ENCODE measurements at regions not wholly inside any gene's neighbourhood (a gene's known extent, or its start where the extent isn't known, plus 50 kb on each side); places are given as distances from the start of the nearest gene placed in this dataset.
"Not testable (repeated sequence)": the region's sequence is repeated elsewhere in the genome, so short reads cannot be mapped to it uniquely, and the experiment has no call there.

DNA sequence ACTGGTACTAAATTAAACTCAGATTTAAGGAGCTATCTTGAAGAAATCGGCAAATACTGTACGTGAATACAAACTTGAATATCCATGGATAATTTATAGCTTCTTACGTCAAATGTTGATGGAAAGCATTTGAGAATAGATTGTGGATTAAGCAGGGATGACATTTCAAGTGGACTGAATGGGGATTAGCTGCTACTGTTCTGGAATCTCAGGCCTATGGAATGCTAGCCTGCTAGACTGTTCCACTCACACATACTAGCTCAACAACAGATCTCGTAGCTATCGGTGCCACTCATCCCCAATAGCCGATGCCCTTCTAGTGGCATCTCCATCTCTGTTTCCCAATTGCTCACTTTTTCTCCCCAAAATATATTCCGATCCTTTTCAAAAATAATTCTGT is 62.0 kb upstream of the USP25 start:
- DNase-seq (ENCODE audit: low read depth in 2 of 2) = no peak
- H3K4me3 ChIP-seq (replicated peaks in 1 of 2; ENCODE audit: low read depth in 2 of 2, low read length in 2 of 2) = no peak overlapping the region
- TF ChIP-seq, protein P1, sequence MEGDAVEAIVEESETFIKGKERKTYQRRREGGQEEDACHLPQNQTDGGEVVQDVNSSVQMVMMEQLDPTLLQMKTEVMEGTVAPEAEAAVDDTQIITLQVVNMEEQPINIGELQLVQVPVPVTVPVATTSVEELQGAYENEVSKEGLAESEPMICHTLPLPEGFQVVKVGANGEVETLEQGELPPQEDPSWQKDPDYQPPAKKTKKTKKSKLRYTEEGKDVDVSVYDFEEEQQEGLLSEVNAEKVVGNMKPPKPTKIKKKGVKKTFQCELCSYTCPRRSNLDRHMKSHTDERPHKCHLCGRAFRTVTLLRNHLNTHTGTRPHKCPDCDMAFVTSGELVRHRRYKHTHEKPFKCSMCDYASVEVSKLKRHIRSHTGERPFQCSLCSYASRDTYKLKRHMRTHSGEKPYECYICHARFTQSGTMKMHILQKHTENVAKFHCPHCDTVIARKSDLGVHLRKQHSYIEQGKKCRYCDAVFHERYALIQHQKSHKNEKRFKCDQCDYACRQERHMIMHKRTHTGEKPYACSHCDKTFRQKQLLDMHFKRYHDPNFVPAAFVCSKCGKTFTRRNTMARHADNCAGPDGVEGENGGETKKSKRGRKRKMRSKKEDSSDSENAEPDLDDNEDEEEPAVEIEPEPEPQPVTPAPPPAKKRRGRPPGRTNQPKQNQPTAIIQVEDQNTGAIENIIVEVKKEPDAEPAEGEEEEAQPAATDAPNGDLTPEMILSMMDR (IDR thresholded peaks at IDR 0.05; ENCODE audit: low read depth, low read length) = no peak

DNA sequence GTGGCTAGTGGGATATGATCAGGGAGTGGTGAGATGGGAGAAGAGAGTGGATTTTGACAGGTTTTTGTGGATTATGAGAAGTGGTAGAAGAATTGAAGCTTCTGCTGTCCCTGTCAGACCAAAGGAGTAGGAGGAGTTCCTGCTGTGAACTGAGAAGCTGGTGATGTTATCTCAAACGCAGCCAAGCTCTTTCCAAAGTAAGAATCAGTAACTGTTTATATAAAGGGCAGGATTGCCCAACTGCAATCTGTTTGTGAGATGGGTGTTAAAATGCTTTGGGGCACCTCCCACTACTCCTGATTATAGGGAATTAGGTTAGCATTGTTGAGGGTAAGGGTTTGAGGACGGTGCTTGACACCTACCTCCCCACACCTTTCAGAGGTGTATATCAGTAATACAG is 60.5 kb upstream of the USP25 start:
- TF ChIP-seq, protein P1 (IDR thresholded peaks at IDR 0.05; ENCODE audit: low read depth, low read length) = no peak
- DNase-seq (ENCODE audit: low read depth in 2 of 2) = peak; percentile 21 to 27
- no peak overlapping the region for H3K4me3 ChIP-seq (replicated peaks in 1 of 2; ENCODE audit: low read depth in 2 of 2, low read length in 2 of 2)

GRCh38 chr21:15671188-15671587 is 58.6 kb upstream of the USP25 start:
- no peak for DNase-seq (ENCODE audit: low read depth in 2 of 2)
- TF ChIP-seq, protein P1 (IDR thresholded peaks at IDR 0.05; ENCODE audit: low read depth, low read length) = no peak
- no peak overlapping the region for H3K4me3 ChIP-seq (replicated peaks in 1 of 2; ENCODE audit: low read depth in 2 of 2, low read length in 2 of 2)

DNA sequence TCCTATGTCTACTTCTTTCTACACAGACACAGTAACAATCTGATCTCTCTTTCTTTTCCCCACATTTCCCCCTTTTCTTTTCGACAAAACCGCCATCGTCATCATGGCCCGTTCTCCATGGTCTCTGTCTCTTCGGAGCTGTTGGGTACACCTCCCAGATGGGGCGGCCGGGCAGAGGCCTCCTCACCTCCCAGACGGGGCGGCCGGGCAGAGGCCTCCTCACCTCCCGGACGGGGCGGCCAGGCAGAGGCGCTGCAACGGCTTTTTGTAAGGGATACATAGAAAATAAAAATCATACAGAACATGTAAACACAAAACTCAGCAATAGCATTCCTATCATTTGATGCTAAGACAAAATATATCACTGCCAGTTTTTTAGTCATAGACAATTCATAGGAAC is 57.2 kb upstream of the USP25 start:
- not testable (repeated sequence) for DNase-seq (ENCODE audit: low read depth in 2 of 2); H3K4me3 ChIP-seq (replicated peaks in 1 of 2; ENCODE audit: low read depth in 2 of 2, low read length in 2 of 2)

DNA sequence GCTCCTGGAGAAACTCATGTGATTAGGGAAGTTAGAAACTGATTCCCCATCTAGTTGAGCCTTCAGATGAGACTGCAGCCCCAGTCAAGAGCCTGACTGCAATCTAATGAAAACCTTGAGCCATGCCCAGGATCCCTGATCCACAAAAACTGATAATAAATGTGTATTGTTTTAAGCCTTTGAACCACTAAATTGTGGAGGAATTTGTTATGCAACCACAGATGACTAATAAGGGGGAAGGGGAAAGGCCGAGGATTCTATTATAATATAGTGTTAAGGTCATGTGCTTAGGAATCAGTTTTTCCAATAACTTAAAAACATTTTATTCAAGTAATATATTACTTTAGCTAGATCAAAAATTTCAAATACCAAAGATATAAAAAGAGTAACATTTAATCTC is 52.8 kb upstream of the USP25 start:
- DNase-seq (ENCODE audit: low read depth in 2 of 2) = peak in 1 of 2 donors; percentile 44
- H3K4me3 ChIP-seq (replicated peaks in 1 of 2; ENCODE audit: low read depth in 2 of 2, low read length in 2 of 2) = no peak overlapping the region
- TF ChIP-seq, protein P1 (IDR thresholded peaks at IDR 0.05; ENCODE audit: low read depth, low read length) = no peak

DNA sequence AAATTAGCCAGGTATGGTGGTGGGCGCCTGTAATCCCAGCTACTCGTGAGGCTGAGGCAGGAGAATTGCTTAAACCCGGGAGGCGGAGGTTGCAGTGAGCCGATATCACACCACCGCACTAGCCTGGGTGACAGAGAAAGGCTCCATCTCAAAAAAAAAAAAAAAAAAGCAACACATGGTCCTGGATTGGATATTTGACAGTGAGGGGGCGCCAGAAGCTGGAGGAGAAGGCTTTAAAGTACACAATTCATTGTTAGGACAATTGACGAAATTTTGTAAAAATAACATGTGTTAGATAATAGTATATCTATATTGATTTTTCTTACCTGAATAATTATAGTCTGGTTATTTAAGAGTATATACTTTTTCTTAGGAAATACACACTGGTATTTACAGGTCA is 50.2 kb upstream of the USP25 start:
- TF ChIP-seq, protein P1 (IDR thresholded peaks at IDR 0.05; ENCODE audit: low read depth, low read length) = no peak
- no peak for DNase-seq (ENCODE audit: low read depth in 2 of 2)
- H3K4me3 ChIP-seq (replicated peaks in 1 of 2; ENCODE audit: low read depth in 2 of 2, low read length in 2 of 2) = no peak overlapping the region

All from cardiac fibroblast (primary cell).